ENCODE measurements at regions not wholly inside any gene's neighbourhood (a gene's known extent, or its start where the extent isn't known, plus 50 kb on each side); places are given as distances from the start of the nearest gene placed in this dataset.

GRCh38 chr6:2509711-2510110, 241.0 kb downstream of the MYLK4 start:
- no peak for TF ChIP-seq GATA3 (IDR thresholded peaks at IDR 0.05; ENCODE audit: low read depth, low read length)
- TF ChIP-seq GATA2 (IDR thresholded peaks at IDR 0.05; ENCODE audit: low read depth, low read length), result no peak

DNA sequence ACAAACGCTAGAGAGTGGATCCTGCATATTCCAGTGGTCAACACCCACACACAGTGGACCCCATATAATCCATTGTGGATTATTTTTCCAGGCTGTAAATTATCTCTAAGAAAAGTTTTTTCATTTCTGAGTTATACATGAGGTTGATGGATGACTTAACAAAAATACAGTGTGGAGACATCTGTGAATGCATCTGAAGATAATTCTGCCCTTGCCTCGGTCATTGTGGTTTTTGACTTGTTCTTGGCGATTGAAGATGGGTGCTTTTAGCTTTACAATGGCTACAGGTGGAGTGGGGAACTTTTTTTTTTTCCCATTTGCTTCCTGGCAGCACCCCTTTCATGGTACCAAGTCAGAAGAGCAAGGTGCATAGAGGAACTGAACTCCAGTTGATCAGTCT, 242.7 kb downstream of the MYLK4 start:
- no peak for TF ChIP-seq GATA2 (IDR thresholded peaks at IDR 0.05; ENCODE audit: low read depth, low read length)
- no peak for TF ChIP-seq GATA3 (IDR thresholded peaks at IDR 0.05; ENCODE audit: low read depth, low read length)

GRCh38 chr6:2507521-2508037, 243.1 kb downstream of the MYLK4 start:
- TF ChIP-seq GATA3 (IDR thresholded peaks at IDR 0.05; ENCODE audit: low read depth, low read length) (no peak), GATA2 (IDR thresholded peaks at IDR 0.05; ENCODE audit: low read depth, low read length) (no peak)

GRCh38 chr6:2507016-2507415, 243.7 kb downstream of the MYLK4 start:
- TF ChIP-seq GATA2 (IDR thresholded peaks at IDR 0.05; ENCODE audit: low read depth, low read length) (no peak), GATA3 (IDR thresholded peaks at IDR 0.05; ENCODE audit: low read depth, low read length) (no peak)

DNA sequence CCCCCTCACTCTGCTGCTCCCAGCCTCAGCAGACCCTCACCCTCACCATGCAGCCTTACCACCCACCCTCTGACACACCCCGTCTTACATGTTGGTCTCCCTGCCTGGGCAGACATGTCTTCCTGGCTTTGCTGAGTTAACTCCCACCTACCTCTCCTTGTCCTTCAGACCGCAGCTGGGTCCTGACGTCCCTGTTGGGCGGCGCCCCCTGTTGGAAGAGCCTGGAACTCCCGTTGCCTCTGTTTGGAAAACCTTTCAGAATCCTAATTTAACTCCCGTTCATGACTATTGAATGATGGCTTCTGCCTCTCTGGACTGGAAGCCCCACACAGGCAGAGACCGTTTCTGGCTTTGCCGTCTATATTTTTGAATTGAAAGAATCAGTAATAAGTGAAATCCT, 245.1 kb downstream of the MYLK4 start:
- no peak for TF ChIP-seq GATA3 (IDR thresholded peaks at IDR 0.05; ENCODE audit: low read depth, low read length)
- TF ChIP-seq GATA2 (IDR thresholded peaks at IDR 0.05; ENCODE audit: low read depth, low read length), result no peak

DNA sequence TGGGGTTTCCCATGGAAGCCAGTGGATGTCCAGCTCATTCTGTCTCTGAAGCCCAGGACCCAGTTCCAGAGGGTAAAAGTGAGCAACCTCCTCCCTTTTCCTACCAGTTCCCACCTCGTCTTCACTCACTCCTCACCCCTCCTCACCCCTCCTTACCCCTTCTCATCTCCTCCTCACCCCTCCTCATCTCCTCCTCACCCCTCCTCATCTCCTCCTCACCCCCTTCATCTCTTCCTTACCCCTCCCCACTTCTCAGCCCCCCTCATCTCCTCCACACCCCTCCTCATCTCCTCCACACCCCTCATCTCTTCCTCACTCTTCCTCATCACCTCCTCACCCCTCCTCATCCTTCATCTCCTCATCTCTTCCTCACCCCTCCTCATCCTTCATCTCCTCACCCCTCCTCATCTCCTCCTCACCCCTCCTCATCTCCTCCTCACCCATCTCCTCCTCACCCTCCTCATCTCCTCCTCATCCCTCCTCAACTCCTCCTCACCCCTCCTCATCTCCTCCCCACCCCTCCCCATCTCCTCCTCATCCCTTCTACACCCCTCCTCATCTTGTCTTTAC, 246.1 kb downstream of the MYLK4 start:
- TF ChIP-seq GATA2 (IDR thresholded peaks at IDR 0.05; ENCODE audit: low read depth, low read length) (no peak), GATA3 (IDR thresholded peaks at IDR 0.05; ENCODE audit: low read depth, low read length) (no peak)

- no peak for TF ChIP-seq GATA2 (IDR thresholded peaks at IDR 0.05; ENCODE audit: low read depth, low read length)
- no peak for TF ChIP-seq GATA3 (IDR thresholded peaks at IDR 0.05; ENCODE audit: low read depth, low read length)
These were observed 246.8 kb downstream of the MYLK4 start for GRCh38 chr6:2503816-2504494.

GRCh38 chr6:2502998-2503674, 247.6 kb downstream of the MYLK4 start:
- TF ChIP-seq GATA2 (IDR thresholded peaks at IDR 0.05; ENCODE audit: low read depth, low read length) (no peak), GATA3 (IDR thresholded peaks at IDR 0.05; ENCODE audit: low read depth, low read length) (no peak)

DNA sequence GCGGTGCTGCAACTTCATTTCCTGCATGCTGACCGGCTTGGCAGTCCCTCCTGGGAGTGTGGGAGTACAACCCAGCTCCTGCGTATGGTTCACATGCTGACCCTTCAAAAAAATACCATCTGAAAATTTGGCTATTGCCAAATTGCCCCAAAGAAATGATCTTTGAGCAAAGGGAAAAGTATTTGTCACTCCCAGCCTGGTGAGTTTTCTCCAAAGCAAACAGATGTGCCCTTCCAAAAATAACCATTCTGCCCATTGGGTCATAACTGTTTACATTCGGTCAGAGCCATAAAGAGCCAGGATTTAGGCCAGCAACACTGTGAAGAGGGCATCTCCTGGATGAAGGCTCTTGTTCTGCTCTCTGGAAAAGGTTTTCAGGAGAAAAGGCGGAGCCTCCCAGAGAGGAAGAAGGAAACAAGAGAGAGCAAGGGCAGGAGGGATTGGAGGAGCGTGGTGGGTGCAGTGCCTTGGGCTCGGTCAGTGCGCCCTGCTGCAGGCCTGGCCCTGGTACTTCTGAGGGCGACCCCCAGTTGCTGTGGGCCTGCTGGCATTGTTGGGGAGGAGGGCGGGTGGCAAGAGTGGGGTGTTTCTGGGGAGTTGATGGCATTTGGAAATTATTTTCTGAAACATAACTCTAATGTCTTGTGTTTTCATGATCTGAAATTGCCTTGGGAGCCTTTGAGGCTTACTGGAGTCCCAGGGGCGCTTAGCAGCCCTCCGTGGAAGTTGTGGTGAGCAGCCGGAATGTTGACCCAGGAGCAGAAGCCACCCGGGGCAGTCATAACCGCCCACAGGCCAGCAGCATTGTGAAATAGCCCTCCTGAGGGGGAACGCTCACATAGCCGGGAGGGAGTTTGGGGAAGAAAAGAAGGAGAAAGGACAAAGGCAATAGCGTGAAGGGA, 248.4 kb downstream of the MYLK4 start:
- no peak for TF ChIP-seq GATA3 (IDR thresholded peaks at IDR 0.05; ENCODE audit: low read depth, low read length)
- TF ChIP-seq GATA2 (IDR thresholded peaks at IDR 0.05; ENCODE audit: low read depth, low read length), result no peak

- TF ChIP-seq GATA2 (IDR thresholded peaks at IDR 0.05; ENCODE audit: low read depth, low read length) (no peak), GATA3 (IDR thresholded peaks at IDR 0.05; ENCODE audit: low read depth, low read length) (no peak)
These were observed 252.6 kb downstream of the MYLK4 start for GRCh38 chr6:2497922-2498623.

DNA sequence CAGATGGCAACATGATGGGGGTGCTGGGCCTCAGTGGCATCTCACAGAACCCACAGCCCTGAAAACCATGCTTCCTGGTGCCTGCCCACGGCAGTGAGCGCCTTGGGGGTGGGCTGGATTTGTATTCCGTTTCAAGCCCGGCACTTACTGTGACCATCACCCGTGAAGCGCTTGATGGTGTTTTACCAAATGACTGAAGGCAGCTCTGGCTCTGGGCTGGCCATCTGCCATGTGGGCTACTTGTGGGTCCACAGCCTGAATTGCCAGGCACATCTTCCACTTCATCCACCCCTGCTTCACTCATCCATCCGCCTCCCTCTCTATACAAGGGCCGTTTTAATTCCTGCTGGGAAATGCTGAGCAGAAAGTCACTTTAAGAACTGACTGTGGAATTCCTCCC, 250.9 kb upstream of the GMDS start:
- TF ChIP-seq GATA3 (IDR thresholded peaks at IDR 0.05; ENCODE audit: low read depth, low read length) (no peak), GATA2 (IDR thresholded peaks at IDR 0.05; ENCODE audit: low read depth, low read length) (no peak)

DNA sequence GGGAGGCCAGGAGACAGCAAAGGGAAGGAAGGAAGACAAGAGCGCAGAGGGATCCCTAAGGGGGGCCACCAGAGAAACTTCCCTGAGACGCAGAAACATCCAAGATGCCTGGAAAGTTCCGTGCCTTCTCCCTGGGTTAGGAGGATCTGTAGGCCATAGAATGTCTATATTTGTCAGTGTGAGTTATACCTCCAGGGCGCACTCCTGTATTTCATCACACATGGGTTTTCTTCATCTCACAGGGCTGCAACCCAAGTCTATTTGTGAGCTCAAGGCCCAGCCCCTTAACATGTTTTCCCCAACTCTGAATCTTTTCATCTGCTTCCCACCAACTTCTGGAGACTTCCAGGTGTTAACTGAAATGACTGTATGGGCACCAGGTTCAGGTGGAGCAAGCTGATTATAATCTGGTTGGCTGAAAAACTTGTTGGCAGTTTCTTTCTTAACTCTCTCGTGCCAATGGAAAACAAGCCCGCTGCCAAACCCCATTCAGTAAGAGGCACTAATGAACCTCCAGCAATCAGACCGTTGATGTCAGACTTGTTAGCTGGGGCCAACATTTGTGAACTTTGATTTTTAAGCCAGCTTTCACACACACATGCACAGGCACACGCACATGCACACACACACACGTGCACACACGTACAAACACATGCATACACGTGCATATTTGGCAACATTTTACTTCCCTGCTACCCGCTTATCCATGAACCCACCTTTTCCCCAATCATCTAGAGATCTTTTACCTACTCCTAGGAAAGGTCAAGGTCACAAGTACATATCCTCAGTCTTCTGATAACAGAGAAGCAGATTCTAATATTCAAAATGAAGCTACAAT, 247.5 kb upstream of the GMDS start:
- TF ChIP-seq GATA3 (IDR thresholded peaks at IDR 0.05; ENCODE audit: low read depth, low read length), result no peak
- no peak for TF ChIP-seq GATA2 (IDR thresholded peaks at IDR 0.05; ENCODE audit: low read depth, low read length)
